GM18907 (cell line): ENCODE measurements at regions not wholly inside any gene's neighbourhood (a gene's known extent, or its start where the extent isn't known, plus 50 kb on each side); places are given as distances from the start of the nearest gene placed in this dataset.

Source experiments
- ATAC-seq: cut with Tn5 transposase; IDR thresholded peaks from one replicate; pipeline ENCODE4 v1.9.1; 2021; ENCODE audit warnings: mild to moderate bottlenecking, moderate library complexity; ENCODE audit not compliant: unreplicated experiment

- no peak for ATAC-seq
These were observed 983.2 kb downstream of the CDH11 start for GRCh38 chr16:64138621-64139020.

GRCh38 chr16:64138006-64138405, 983.9 kb downstream of the CDH11 start:
- no peak for ATAC-seq

GRCh38 chr16:64136743-64137142, 985.1 kb downstream of the CDH11 start:
- ATAC-seq, result no peak

- no peak for ATAC-seq
These were observed 985.5 kb downstream of the CDH11 start for GRCh38 chr16:64136314-64136713.

GRCh38 chr16:64133366-64133765, 988.5 kb downstream of the CDH11 start:
- no peak for ATAC-seq

GRCh38 chr16:64132759-64133361, 989.0 kb downstream of the CDH11 start:
- ATAC-seq, result no peak

GRCh38 chr16:64132190-64132589, 989.7 kb downstream of the CDH11 start:
- ATAC-seq, result no peak

- no peak for ATAC-seq
These were observed 990.4 kb downstream of the CDH11 start for GRCh38 chr16:64131423-64131822.

GRCh38 chr16:64130140-64130539, 991.7 kb downstream of the CDH11 start:
- ATAC-seq, result no peak

GRCh38 chr16:64122177-64122576, 999.7 kb downstream of the CDH11 start:
- ATAC-seq, result no peak

- ATAC-seq, result no peak
These were observed 1000.4 kb downstream of the CDH11 start for GRCh38 chr16:64121473-64121872.

GRCh38 chr16:64116151-64116550, 1005.7 kb downstream of the CDH11 start:
- no peak for ATAC-seq

- no peak for ATAC-seq
These were observed 1012.6 kb downstream of the CDH11 start for GRCh38 chr16:64109241-64109640.

- no peak for ATAC-seq
These were observed 1019.2 kb downstream of the CDH11 start for GRCh38 chr16:64102654-64103053.

GRCh38 chr16:64098451-64098850, 1023.4 kb downstream of the CDH11 start:
- no peak for ATAC-seq

GRCh38 chr16:64096689-64097088, 1025.2 kb downstream of the CDH11 start:
- no peak for ATAC-seq

GRCh38 chr16:64094992-64095634, 1026.8 kb downstream of the CDH11 start:
- no peak for ATAC-seq

GRCh38 chr16:64094181-64094965, 1027.5 kb downstream of the CDH11 start:
- no peak for ATAC-seq

GRCh38 chr16:64092271-64092670, 1029.6 kb downstream of the CDH11 start:
- no peak for ATAC-seq

- no peak for ATAC-seq
These were observed 1031.5 kb downstream of the CDH11 start for GRCh38 chr16:64090327-64090726.

GRCh38 chr16:64089697-64090096, 1032.2 kb downstream of the CDH11 start:
- ATAC-seq, result no peak

- no peak for ATAC-seq
These were observed 1033.0 kb downstream of the CDH11 start for GRCh38 chr16:64088838-64089237.
